GM21619 (cell line): ENCODE measurements at regions not wholly inside any gene's neighbourhood (a gene's known extent, or its start where the extent isn't known, plus 50 kb on each side); places are given as distances from the start of the nearest gene placed in this dataset.
"Not testable (repeated sequence)": the region's sequence is repeated elsewhere in the genome, so short reads cannot be mapped to it uniquely, and the experiment has no call there.

Experiments
- ATAC-seq: cut with Tn5 transposase; IDR thresholded peaks from one replicate; pipeline ENCODE4 v1.9.1; 2021; ENCODE audit not compliant: unreplicated experiment

GRCh38 chr2:235432741-235433520 is 60.9 kb upstream of the AGAP1 start:
- ATAC-seq = no peak

GRCh38 chr2:235433860-235434259 is 60.0 kb upstream of the AGAP1 start:
- ATAC-seq = no peak

- ATAC-seq = no peak
These were observed 53.7 kb upstream of the AGAP1 start for GRCh38 chr2:235439959-235440662.

GRCh38 chr2:235443580-235443979 is 50.3 kb upstream of the AGAP1 start:
- ATAC-seq = not testable (repeated sequence)
